ENCODE measurements at regions not wholly inside any gene's neighbourhood (a gene's known extent, or its start where the extent isn't known, plus 50 kb on each side); places are given as distances from the start of the nearest gene placed in this dataset.

DNA sequence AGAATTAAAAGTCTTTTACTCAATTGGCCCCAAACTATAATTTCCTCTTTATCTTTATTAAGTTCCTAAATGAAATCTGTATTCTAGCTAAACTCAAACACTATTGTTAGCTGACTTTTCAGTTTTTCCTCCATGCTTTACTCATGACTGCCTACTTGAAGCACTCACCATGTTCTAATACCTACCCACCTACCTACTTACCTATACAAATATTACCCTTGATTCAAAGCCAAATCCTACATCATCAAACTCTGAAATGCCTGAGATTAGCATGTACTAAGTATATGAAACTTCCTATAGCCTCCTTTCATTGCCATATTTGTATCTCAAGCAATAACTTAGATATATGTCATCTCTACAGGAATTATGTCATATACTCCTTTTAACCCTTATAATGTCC, 259.7 kb downstream of the HDGFL1 start (continued):
- TF ChIP-seq ZNF451 (CRISPR knock-in tag; IDR thresholded peaks at IDR 0.05) (no peak), SOX13 (IDR thresholded peaks at IDR 0.05) (no peak), SOX13 (CRISPR knock-in tag; conservative IDR thresholded peaks at IDR 0.05 in 1 of 2, IDR thresholded peaks at IDR 0.05 in 1 of 2) (no peak), BRD4 (CRISPR knock-in tag; IDR thresholded peaks at IDR 0.05) (no peak), CHD4 (IDR thresholded peaks at IDR 0.05; ENCODE audit: borderline replicate concordance, low read length) (no peak), HNRNPUL1 (IDR thresholded peaks at IDR 0.05; ENCODE audit: low read depth, low read length) (no peak), ZNF24 (IDR thresholded peaks at IDR 0.05) (no peak), ZNF678 (CRISPR knock-in tag; IDR thresholded peaks at IDR 0.05) (no peak), JUNB (CRISPR knock-in tag; IDR thresholded peaks at IDR 0.05; ENCODE audit: borderline replicate concordance) (no peak), ZNF737 (CRISPR knock-in tag; IDR thresholded peaks at IDR 0.05; ENCODE audit: borderline replicate concordance) (no peak)
- TF ChIP-seq, protein P1, sequence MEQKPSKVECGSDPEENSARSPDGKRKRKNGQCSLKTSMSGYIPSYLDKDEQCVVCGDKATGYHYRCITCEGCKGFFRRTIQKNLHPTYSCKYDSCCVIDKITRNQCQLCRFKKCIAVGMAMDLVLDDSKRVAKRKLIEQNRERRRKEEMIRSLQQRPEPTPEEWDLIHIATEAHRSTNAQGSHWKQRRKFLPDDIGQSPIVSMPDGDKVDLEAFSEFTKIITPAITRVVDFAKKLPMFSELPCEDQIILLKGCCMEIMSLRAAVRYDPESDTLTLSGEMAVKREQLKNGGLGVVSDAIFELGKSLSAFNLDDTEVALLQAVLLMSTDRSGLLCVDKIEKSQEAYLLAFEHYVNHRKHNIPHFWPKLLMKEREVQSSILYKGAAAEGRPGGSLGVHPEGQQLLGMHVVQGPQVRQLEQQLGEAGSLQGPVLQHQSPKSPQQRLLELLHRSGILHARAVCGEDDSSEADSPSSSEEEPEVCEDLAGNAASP (CRISPR knock-in tag; IDR thresholded peaks at IDR 0.05; ENCODE audit: borderline replicate concordance) = no peak

GRCh38 chr6:22830463-22830862, 261.1 kb downstream of the HDGFL1 start:
- intact Hi-C loops (cut with micrococcal nuclease; ENCODE audit: unreplicated experiment) = no loop called here
- ATAC-seq (no peak), DNase-seq (ENCODE audit: low spot score) (no peak), FAIRE-seq (no peak)
- Histone ChIP-seq H3K9me3 (ENCODE audit: low read length) (peaks cover 61% of the 10 kb centered on the region), H3K4me1 (ENCODE audit: insufficient read depth, low read length) (no peaks in the 10 kb centered on the region), H3K9ac (ENCODE audit: insufficient read depth, low read depth, low read length) (no peak overlapping the region), H3K4me3 (replicated peaks in 1 of 3; ENCODE audit: insufficient read depth in 1 of 3, low read depth in 2 of 3, low read length in 3 of 3) (no peak overlapping the region), H3K4me2 (ENCODE audit: low read depth, low read length) (no peak overlapping the region), H2AFZ (ENCODE audit: low read length) (no peak overlapping the region), H3K79me2 (ENCODE audit: insufficient read depth, low read length) (no peaks in the 10 kb centered on the region), H3K27me3 (ENCODE audit: control insufficient read depth in 1 of 2, insufficient read depth in 2 of 2, low read length in 2 of 2) (no peaks in the 10 kb centered on the region), H4K20me1 (ENCODE audit: insufficient read depth, low read length) (no peaks in the 10 kb centered on the region), H3K36me3 (replicated peaks in 1 of 2; ENCODE audit: control insufficient read depth in 1 of 2, insufficient read depth in 2 of 2, low read length in 2 of 2) (no peaks in the 10 kb centered on the region), H3K27ac (ENCODE audit: extremely low read length, insufficient read depth, low read length) (no peak overlapping the region)
- in situ Hi-C loops (cut with HindIII; ENCODE audit: extremely low pct_ligation_motif_present, low pct_unique_long_range_greater_than_20kb) = no loop called here
- no peak for TF ChIP-seq SATB2 (CRISPR knock-in tag; IDR thresholded peaks at IDR 0.05)
- TF ChIP-seq THAP11 (CRISPR knock-in tag; IDR thresholded peaks at IDR 0.05) = no peak
- no peak for TF ChIP-seq ZNF549 (CRISPR knock-in tag; IDR thresholded peaks at IDR 0.05)
- TF ChIP-seq, protein P2, sequence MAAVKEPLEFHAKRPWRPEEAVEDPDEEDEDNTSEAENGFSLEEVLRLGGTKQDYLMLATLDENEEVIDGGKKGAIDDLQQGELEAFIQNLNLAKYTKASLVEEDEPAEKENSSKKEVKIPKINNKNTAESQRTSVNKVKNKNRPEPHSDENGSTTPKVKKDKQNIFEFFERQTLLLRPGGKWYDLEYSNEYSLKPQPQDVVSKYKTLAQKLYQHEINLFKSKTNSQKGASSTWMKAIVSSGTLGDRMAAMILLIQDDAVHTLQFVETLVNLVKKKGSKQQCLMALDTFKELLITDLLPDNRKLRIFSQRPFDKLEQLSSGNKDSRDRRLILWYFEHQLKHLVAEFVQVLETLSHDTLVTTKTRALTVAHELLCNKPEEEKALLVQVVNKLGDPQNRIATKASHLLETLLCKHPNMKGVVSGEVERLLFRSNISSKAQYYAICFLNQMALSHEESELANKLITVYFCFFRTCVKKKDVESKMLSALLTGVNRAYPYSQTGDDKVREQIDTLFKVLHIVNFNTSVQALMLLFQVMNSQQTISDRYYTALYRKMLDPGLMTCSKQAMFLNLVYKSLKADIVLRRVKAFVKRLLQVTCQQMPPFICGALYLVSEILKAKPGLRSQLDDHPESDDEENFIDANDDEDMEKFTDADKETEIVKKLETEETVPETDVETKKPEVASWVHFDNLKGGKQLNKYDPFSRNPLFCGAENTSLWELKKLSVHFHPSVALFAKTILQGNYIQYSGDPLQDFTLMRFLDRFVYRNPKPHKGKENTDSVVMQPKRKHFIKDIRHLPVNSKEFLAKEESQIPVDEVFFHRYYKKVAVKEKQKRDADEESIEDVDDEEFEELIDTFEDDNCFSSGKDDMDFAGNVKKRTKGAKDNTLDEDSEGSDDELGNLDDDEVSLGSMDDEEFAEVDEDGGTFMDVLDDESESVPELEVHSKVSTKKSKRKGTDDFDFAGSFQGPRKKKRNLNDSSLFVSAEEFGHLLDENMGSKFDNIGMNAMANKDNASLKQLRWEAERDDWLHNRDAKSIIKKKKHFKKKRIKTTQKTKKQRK (IDR thresholded peaks at IDR 0.05; ENCODE audit: low read length) = no peak
- no peak for TF ChIP-seq ZNF138 (CRISPR knock-in tag; IDR thresholded peaks at IDR 0.05; ENCODE audit: low read depth)
- TF ChIP-seq MAZ (IDR thresholded peaks at IDR 0.05; ENCODE audit: borderline replicate concordance, low read depth, low read length) = no peak
- no peak for TF ChIP-seq MAZ (CRISPR knock-in tag; IDR thresholded peaks at IDR 0.05; ENCODE audit: low read depth)
- no peak for TF ChIP-seq MED13 (CRISPR knock-in tag; IDR thresholded peaks at IDR 0.05)
- no peak for TF ChIP-seq ERF (CRISPR knock-in tag; IDR thresholded peaks at IDR 0.05)
- TF ChIP-seq NFYC (CRISPR knock-in tag; IDR thresholded peaks at IDR 0.05) = no peak
- TF ChIP-seq GPN1 (CRISPR knock-in tag; IDR thresholded peaks at IDR 0.05; ENCODE audit: borderline replicate concordance) = no peak
- no peak for TF ChIP-seq HMG20A (CRISPR knock-in tag; IDR thresholded peaks at IDR 0.05; ENCODE audit: borderline replicate concordance)
- CTCF ChIA-PET (ENCODE audit: low intra/inter-chr PET ratio, low total read pairs) = no interaction called here
- BruUV-seq (replicated peaks) = no TSS peak
- POLR2A ChIA-PET = no interaction called here
- under 1% methylated on average over 3 of the region's 3 CpGs for WGBS (ENCODE audit: low lambda C conversion rate)

All from HepG2 (cell line).